NOMO-1 treated with dmso at 0.1 percent for 144 hours (cell line): ENCODE measurements at regions not wholly inside any gene's neighbourhood (a gene's known extent, or its start where the extent isn't known, plus 50 kb on each side); places are given as distances from the start of the nearest gene placed in this dataset.
"Not testable (repeated sequence)": the region's sequence is repeated elsewhere in the genome, so short reads cannot be mapped to it uniquely, and the experiment has no call there.

Source experiments
- DNase-seq: peaks from one replicate; lab custom pipeline; 2025; ENCODE audit not compliant: unreplicated experiment; lab: John Stamatoyannopoulos, UW

GRCh38 chrX:4588466-4588865 is 875.0 kb upstream of the PRKX start:
- no peak for DNase-seq

- DNase-seq = no peak
These were observed 874.6 kb upstream of the PRKX start for GRCh38 chrX:4588056-4588455.

DNA sequence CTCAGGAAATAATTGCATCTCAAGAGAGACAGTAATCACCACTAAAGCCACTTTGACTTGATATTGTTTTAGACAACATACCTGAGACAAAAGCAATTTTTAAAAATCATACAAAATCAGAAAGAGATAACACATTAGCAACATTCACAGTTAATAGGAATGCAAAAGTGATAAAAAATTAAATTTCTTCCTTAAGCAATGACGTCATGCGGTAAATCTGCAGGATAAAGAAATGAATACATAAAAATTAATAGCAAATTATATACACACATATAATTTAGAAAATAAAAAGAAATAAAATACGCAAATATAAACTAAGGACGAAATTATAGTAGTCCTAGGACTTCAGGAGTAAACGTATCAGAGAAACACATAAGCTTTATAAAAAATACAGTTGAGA is 866.5 kb upstream of the PRKX start:
- no peak for DNase-seq

GRCh38 chrX:4579480-4579879 is 866.0 kb upstream of the PRKX start:
- DNase-seq = no peak

GRCh38 chrX:4572691-4573090 is 859.2 kb upstream of the PRKX start:
- no peak for DNase-seq

DNA sequence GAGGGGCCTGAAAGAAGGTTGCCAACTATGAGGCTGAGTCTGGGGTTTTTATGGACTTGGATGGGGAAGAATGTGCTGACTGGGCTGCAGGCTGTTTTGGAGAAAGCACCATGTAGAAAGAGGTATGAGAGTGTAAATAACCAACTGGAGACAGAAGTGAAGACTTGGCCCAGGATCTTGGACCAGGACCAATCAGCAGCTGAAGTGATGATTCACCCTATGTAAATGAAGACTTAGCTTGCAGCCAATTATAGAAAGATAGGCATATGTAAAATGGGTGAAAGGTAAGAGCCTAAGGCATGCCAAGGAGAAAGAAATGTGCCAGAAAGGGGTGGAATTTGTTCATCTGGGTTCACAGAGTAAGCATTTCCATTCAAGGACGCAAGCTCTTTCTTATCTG is 856.7 kb upstream of the PRKX start:
- DNase-seq = no peak

DNA sequence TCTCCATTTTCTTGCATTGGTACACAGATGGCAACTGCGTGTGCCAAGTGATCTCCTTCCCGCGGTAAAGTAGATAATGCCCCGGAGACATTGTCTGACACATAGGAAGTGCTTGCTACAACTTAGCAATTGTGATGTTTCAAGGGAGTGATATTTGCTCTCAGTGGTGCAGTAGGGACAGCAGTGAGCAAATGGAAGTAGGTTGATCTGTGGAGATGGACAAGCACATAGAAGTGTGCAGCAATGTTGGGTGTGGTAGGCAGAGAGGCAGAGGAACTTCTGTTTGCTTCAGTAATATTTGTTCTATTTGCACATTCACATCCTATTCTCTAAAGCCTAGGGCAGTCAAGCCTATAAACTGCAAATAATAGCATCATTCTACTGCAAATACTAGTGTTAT is 846.7 kb upstream of the PRKX start:
- no peak for DNase-seq

- DNase-seq = no peak
These were observed 836.6 kb upstream of the PRKX start for GRCh38 chrX:4550018-4550417.

- DNase-seq = no peak
These were observed 833.9 kb upstream of the PRKX start for GRCh38 chrX:4547213-4547836.

DNA sequence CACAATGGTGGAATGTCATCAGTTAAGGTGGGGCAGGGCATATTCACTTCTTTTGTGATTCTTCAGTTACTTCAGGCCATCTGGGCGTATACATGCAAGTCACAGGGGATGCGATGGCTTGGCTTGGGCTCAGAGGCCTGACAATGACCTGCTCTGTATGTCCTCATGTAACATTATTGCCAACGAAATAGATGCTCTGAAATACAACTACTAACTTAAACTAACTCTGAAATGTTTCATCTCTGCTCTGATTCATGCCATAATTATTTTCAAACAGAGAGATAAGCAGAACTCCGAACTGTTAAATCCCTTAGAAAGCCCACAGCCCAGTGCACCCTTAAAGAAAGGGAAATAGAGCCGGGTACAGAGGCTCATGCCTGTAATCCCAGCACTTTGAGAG is 832.7 kb upstream of the PRKX start:
- not testable (repeated sequence) for DNase-seq

GRCh38 chrX:4528247-4528646 is 814.8 kb upstream of the PRKX start:
- DNase-seq = no peak

DNA sequence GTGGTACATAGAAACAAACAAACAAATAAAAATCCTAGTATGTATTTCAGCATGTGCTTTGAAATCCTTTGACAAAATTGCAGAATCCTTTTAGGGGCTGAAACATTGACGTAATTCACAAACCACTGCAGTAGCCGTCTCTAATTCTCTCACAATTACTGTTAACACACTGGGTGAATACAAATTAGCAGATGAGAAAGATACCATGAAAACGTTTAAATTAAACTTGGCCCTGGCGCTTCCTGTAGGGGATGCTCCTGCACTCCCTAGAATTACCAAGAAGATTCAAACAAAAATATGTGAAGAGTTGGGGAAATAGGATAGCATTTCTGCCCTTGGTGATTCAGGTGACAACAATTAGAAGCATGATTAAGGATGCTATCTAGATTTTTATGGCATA is 772.5 kb upstream of the PRKX start:
- DNase-seq = no peak

GRCh38 chrX:4484266-4484665 is 770.8 kb upstream of the PRKX start:
- DNase-seq = no peak

DNA sequence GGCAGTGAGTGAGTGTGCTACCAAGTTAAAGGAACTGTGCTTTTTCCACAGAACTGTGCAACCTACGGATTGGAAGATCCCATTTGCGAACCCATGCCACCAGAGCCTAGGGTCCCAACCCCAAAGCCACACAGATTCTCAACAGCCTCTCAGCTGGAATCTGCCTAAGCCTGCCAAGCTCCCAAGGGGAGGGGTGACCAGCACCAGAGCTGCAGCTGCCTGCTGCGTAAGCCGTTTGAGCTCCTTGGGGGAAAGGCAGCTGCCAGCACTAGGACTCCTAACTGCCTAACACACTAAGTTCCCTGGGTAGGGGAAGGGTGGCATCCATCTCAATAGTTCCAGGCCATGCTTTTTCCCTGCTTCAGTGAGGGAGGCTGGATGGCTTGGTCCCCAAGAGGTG is 738.1 kb upstream of the PRKX start:
- DNase-seq = no peak

DNA sequence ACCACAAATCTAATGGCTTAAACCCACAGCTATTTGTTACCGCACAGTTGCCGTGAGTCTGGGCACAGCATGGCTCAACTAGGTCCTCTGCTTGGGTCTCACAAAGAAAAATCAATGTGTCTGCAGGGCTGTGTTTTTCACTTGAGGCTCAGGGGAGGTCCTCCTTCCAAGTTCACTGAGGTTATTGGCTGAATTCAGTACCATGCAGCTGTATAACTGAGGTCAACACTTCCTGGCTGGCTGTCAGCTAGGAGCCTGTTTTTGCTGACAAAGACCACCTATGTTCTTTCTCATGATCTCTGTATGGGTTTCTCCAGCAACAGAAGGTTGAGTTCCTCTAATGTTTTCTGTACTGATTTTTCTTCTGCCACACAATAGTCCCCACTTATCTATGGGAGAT is 736.7 kb upstream of the PRKX start:
- DNase-seq = no peak

DNA sequence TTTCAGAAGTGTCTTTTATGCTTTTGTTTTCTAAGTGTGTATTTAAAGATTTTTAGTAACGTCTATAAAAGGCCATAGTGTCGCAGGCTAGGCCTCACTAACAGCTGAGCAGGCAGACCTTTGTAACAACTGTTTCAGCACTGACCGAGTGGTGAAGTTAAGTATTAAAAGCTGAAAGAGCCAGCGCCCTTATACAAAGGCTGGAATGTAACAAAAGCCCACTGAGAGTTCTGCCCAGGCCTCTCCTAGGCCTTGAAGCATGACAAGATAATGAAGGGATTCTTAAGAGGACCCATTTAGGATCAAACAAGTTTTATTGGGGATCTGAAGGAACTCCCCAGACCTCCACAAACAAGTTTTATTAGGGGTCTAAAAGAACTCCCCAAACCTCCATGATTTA is 722.5 kb upstream of the PRKX start:
- DNase-seq = no peak

DNA sequence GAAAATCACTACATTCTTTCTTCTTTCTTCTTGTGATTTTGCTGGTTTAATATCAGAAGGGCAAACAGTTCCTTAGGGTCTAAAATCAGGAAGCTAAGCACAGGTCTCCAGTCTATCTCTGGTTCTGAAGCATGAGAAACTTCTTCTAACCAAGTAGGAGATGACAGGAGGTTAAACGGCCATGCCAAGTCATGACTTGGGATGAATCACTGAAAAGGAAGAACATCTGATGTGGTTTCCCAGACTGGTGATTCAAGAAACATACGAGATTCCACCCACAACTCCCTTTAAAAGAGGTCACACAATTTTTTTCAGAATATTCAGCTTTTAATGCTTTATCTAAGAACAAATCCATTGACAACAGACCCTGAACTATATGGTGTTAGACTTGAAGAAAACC is 684.0 kb upstream of the PRKX start:
- no peak for DNase-seq

GRCh38 chrX:4382273-4382672 is 668.8 kb upstream of the PRKX start:
- DNase-seq = no peak

- no peak for DNase-seq
These were observed 667.3 kb upstream of the PRKX start for GRCh38 chrX:4380710-4381109.

- DNase-seq = no peak
These were observed 665.6 kb upstream of the PRKX start for GRCh38 chrX:4379071-4379470.

- DNase-seq = no peak
These were observed 660.3 kb upstream of the PRKX start for GRCh38 chrX:4373791-4374190.

DNA sequence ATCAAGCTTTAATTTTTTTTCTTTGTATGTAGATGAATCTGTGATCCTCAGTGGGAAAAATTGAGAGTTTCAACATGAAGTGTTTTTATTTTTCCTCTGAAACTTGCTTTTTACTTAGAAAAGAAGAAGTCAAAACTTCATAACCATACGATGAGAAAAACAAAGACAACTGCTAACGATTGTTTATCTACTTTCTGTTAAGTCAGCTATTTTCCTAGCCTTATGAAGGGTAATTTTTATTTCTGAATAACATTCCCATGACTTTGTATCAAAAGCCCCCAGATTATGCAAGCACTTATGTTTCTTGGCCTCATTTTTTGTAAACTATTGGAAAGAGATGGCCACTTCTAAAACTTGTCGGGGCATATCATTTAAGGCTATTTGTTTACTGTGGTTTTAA is 645.1 kb upstream of the PRKX start:
- DNase-seq = no peak

GRCh38 chrX:4322916-4323315 is 609.5 kb upstream of the PRKX start:
- DNase-seq = no peak
